IMR-90 (cell line): ENCODE measurements at regions not wholly inside any gene's neighbourhood (a gene's known extent, or its start where the extent isn't known, plus 50 kb on each side); places are given as distances from the start of the nearest gene placed in this dataset.
A peak's percentile ranks its signal among the peaks of the same experiment; 100 is the strongest.

Experiments
- ATAC-seq: fragments of 200-7000 bp; cut with Tn5 transposase; 2 replicates; pipeline ENCODE4 v1.9.1; 2020; ENCODE audit warnings: low read depth, mild to moderate bottlenecking, moderate library complexity
- BruUV-seq: library from RNA; stranded (reverse); fragments of 400-500 nt; replicated peaks from 2 replicates; lab custom pipeline; 2021; lab: Mats Ljungman, UMichigan
- CTCF ChIA-PET: fragments of 300-600 bp; formaldehyde crosslinking; extraction: SDS; loops from one replicate; lab custom pipeline; 2021; ENCODE audit warnings: antibody characterized with exemption; lab: Yijun Ruan, JAX
- POLR2A ChIA-PET: fragments of 300-600 bp; sonication (Branson Sonifier 250); formaldehyde crosslinking; loops from one replicate; lab custom pipeline; 2022; ENCODE audit warnings: antibody characterized with exemption; ENCODE audit not compliant: unreplicated experiment; lab: Charles Lee
- DNase-seq: peaks from one replicate; pipeline ENCODE4 v3.0.0; 2013
- H2AFZ ChIP-seq: replicated peaks from 2 replicates; pipeline ENCODE3; 2013; ENCODE audit warnings: low read length, mild to moderate bottlenecking; ENCODE audit not compliant: poor library complexity
- H2AK5ac ChIP-seq: 2 replicates; pipeline ENCODE4 v1.6.1; 2013; ENCODE audit warnings: low read depth, low read length, inconsistent platforms
- H2AK9ac ChIP-seq: replicated peaks from 2 replicates; pipeline ENCODE3; 2013; ENCODE audit warnings: mild to moderate bottlenecking, low read depth, low read length, moderate library complexity; ENCODE audit not compliant: poor library complexity
- H2BK120ac ChIP-seq: 2 replicates; pipeline ENCODE4 v1.6.1; 2013; ENCODE audit warnings: low read depth, low read length, inconsistent platforms
- H2BK15ac ChIP-seq: 3 replicates; pipeline ENCODE4 v1.6.1; 2013; ENCODE audit warnings: low read depth, low read length, inconsistent platforms
- H2BK20ac ChIP-seq: 2 replicates; pipeline ENCODE4 v1.6.1; 2013; ENCODE audit warnings: low read depth, mild to moderate bottlenecking, inconsistent platforms, low read length, moderate library complexity
- H2BK5ac ChIP-seq: 2 replicates; pipeline ENCODE4 v1.6.1; 2013; ENCODE audit warnings: mild to moderate bottlenecking, low read depth, low read length, inconsistent platforms; ENCODE audit not compliant: poor library complexity, severe bottlenecking
- H3K14ac ChIP-seq: replicated peaks from 2 replicates; pipeline ENCODE4 v1.6.1; 2013; ENCODE audit warnings: low read depth, low read length, inconsistent platforms
- H3K18ac ChIP-seq: 2 replicates; pipeline ENCODE4 v1.6.1; 2013; ENCODE audit warnings: low read depth, low read length, control low read depth
- H3K23ac ChIP-seq: 2 replicates; pipeline ENCODE4 v1.6.1; 2013; ENCODE audit warnings: low read depth, low read length, inconsistent platforms
- H3K27ac ChIP-seq: 2 replicates; pipeline ENCODE4 v1.5.1; 2013; ENCODE audit warnings: mild to moderate bottlenecking, control low read depth, low read length; ENCODE audit not compliant: insufficient read depth
- H3K27me3 ChIP-seq: 2 replicates; pipeline ENCODE4 v1.6.1; 2013; ENCODE audit warnings: low read length; ENCODE audit not compliant: control insufficient read depth, insufficient read depth
- H3K36me3 ChIP-seq: 2 replicates; pipeline ENCODE4 v1.6.1; 2013; ENCODE audit warnings: low read length, mixed read lengths; ENCODE audit not compliant: control insufficient read depth, insufficient read depth
- H3K4ac ChIP-seq: 2 replicates; pipeline ENCODE4 v1.6.1; 2013; ENCODE audit warnings: low read depth, low read length, inconsistent platforms
- H3K4me1 ChIP-seq: 2 replicates; pipeline ENCODE4 v1.6.1; 2013; ENCODE audit warnings: low read length, mixed read lengths; ENCODE audit not compliant: control insufficient read depth, insufficient read depth
- H3K4me2 ChIP-seq: 2 replicates; pipeline ENCODE4 v1.6.1; 2013; ENCODE audit warnings: low read depth, mild to moderate bottlenecking, control low read depth, low read length, moderate library complexity
- H3K4me3 ChIP-seq: 2 replicates; pipeline ENCODE4 v1.5.1; 2013; ENCODE audit warnings: low read depth, mild to moderate bottlenecking, control low read depth, low read length, moderate library complexity; ENCODE audit not compliant: insufficient read depth
- H3K56ac ChIP-seq: 2 replicates; pipeline ENCODE4 v1.6.1; 2013; ENCODE audit warnings: low read length, inconsistent platforms; ENCODE audit not compliant: insufficient read depth; ENCODE audit errors: extremely low read depth
- H3K79me1 ChIP-seq, 2 experiments: 2 replicates each; pipeline ENCODE4 v1.6.1; 2013; ENCODE audit warnings: low read length in 2 of 2, inconsistent platforms in 1 of 2, low read depth in 1 of 2
- H3K9ac ChIP-seq: 2 replicates; pipeline ENCODE4 v1.6.1; 2013; ENCODE audit warnings: low read depth, low read length, control low read depth
- H3K9me1 ChIP-seq: 2 replicates; pipeline ENCODE4 v1.6.1; 2013; ENCODE audit warnings: low read length, inconsistent platforms; ENCODE audit not compliant: insufficient read depth
- H3K9me3 ChIP-seq: 2 replicates; pipeline ENCODE4 v1.6.1; 2013; ENCODE audit warnings: low read length; ENCODE audit not compliant: control insufficient read depth, insufficient read depth
- H4K20me1 ChIP-seq: 2 replicates; pipeline ENCODE4 v1.6.1; 2013; ENCODE audit warnings: low read length, inconsistent platforms; ENCODE audit not compliant: insufficient read depth
- H4K5ac ChIP-seq: 2 replicates; pipeline ENCODE4 v1.6.1; 2013; ENCODE audit warnings: mild to moderate bottlenecking, low read depth, low read length, control low read depth
- H4K8ac ChIP-seq, 2 experiments: 2 replicates each; pipeline ENCODE4 v1.6.1; 2013; ENCODE audit warnings: low read depth in 2 of 2, low read length in 2 of 2, control low read depth in 1 of 2, inconsistent platforms in 1 of 2
- H4K91ac ChIP-seq: 2 replicates; pipeline ENCODE4 v1.6.1; 2013; ENCODE audit warnings: low read depth, low read length, inconsistent platforms; ENCODE audit not compliant: insufficient read depth
- BHLHE40 ChIP-seq: fragments of 150-350 bp; IDR thresholded peaks from 2 replicates; pipeline ENCODE4 v1.6.1; 2016; ENCODE audit warnings: mild to moderate bottlenecking, low read depth, low read length
- CEBPB ChIP-seq: IDR thresholded peaks from 2 replicates; pipeline ENCODE4 v1.6.1; 2012; ENCODE audit warnings: low read depth, low read length, improper control_type of control experiment
- CHD1 ChIP-seq: IDR thresholded peaks from 2 replicates; pipeline ENCODE4 v1.6.1; 2012; ENCODE audit warnings: low read depth, low read length, improper control_type of control experiment
- FOS ChIP-seq: fragments of 150-350 bp; IDR thresholded peaks from 2 replicates; pipeline ENCODE4 v1.6.1; 2016; ENCODE audit warnings: low read depth, low read length
- MAFK ChIP-seq: IDR thresholded peaks from 2 replicates; pipeline ENCODE4 v1.6.1; 2012; ENCODE audit warnings: low read depth, low read length, improper control_type of control experiment
- MAZ ChIP-seq: IDR thresholded peaks from 2 replicates; pipeline ENCODE4 v1.6.1; 2012; ENCODE audit warnings: low read depth, mild to moderate bottlenecking, low read length, improper control_type of control experiment, moderate library complexity, borderline replicate concordance
- MXI1 ChIP-seq: IDR thresholded peaks from 2 replicates; pipeline ENCODE4 v1.6.1; 2012; ENCODE audit warnings: low read depth, mild to moderate bottlenecking, low read length, moderate library complexity, borderline replicate concordance
- NFE2L2 ChIP-seq: fragments of 150-350 bp; IDR thresholded peaks from 2 replicates; pipeline ENCODE4 v1.6.1; 2016; ENCODE audit warnings: low read depth, mild to moderate bottlenecking, low read length
- POLR2A ChIP-seq: IDR thresholded peaks from 2 replicates; pipeline ENCODE4 v1.6.1; 2012; ENCODE audit warnings: mild to moderate bottlenecking, low read depth, low read length
- RAD21 ChIP-seq: IDR thresholded peaks from 2 replicates; pipeline ENCODE4 v1.6.1; 2012; ENCODE audit warnings: low read length, improper control_type of control experiment
- RCOR1 ChIP-seq: IDR thresholded peaks from 2 replicates; pipeline ENCODE4 v1.6.1; 2012; ENCODE audit warnings: mild to moderate bottlenecking, low read length, improper control_type of control experiment; ENCODE audit not compliant: insufficient replicate concordance
- RFX5 ChIP-seq: IDR thresholded peaks from 2 replicates; pipeline ENCODE4 v1.8.0; 2012; ENCODE audit warnings: low read depth, mild to moderate bottlenecking, low read length, moderate library complexity
- SMC3 ChIP-seq: fragments of 150-350 bp; IDR thresholded peaks from 2 replicates; pipeline ENCODE4 v1.6.1; 2016; ENCODE audit warnings: low read depth, mild to moderate bottlenecking, antibody characterized with exemption, low read length, moderate library complexity
- WGBS, 2 experiments: methylation state at CpG; one replicate each; pipeline versions ENCODE4 v1.1.5 to v1.1.7; 2013; ENCODE audit warnings: missing lambda C conversion rate in 2 of 2; ENCODE audit not compliant: insufficient read length in 1 of 2; ENCODE audit errors: extremely low coverage in 2 of 2; 5-methylcytosine and 5-hydroxymethylcytosine counted together
- dilution Hi-C: fragments of 300-500 bp; cut with HindIII; formaldehyde crosslinking; loops from one replicate; pipeline ENCODE4 v1.14.3; 2018; ENCODE audit warnings: low sequenced_read_pairs; ENCODE audit not compliant: unreplicated experiment
- in situ Hi-C: fragments of 300-500 bp; cut with MboI; formaldehyde crosslinking; loops from 3 replicates; pipeline ENCODE4 v1.14.3; 2019; ENCODE audit warnings: low sequenced_read_pairs, inconsistent platforms, mixed read lengths
- intact Hi-C: fragments of 100-400 bp; cut with micrococcal nuclease; formaldehyde crosslinking; loops from 2 replicates; pipeline ENCODE4 v1.10.0; 2022
- TF ChIP-seq, protein P1 (sequence below): fragments of 150-350 bp; IDR thresholded peaks from 2 replicates; pipeline ENCODE4 v1.6.1; 2016; ENCODE audit warnings: low read depth, mild to moderate bottlenecking, low read length, moderate library complexity, borderline replicate concordance
- TF ChIP-seq, protein P2 (sequence below): conservative IDR thresholded peaks from 2 replicates; pipeline ENCODE4 v1.5.1; 2012; ENCODE audit warnings: mild to moderate bottlenecking, low read depth, low read length, improper control_type of control experiment
- TF ChIP-seq, protein P3 (sequence below): fragments of 150-350 bp; IDR thresholded peaks from 2 replicates; pipeline ENCODE4 v1.6.1; 2017; ENCODE audit warnings: mild to moderate bottlenecking, antibody characterized with exemption, low read length, low read depth

DNA sequence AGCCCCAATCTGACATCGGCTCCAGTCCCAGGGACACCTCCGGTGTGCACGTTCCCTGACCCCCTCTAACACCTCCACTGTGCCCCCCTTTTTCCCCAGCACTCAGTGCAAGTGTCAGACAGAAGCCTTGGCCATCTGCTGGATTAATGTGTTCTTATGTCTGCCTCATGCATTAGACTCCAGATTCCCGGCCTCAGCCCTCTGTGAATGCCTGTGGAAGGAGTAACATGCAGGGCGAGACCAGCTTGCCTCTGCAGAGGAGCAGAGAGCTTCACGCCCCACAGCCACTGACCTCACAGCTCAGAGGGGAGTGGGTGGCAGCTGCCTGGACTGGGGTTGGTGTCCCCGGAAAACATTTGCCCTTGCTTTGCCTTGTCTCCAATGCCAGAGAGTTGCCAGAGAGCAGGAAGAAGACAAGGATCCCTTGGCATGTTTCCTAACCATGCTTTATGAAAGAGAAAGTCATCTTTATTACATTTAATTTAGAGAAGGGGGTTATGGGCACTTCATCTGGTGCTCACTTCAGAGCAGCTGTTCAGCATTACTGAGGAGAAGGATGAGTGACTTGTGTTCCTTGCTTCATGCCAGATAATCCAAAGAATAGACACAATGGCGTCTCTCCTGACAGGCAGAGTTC is 91.6 kb upstream of the CXCL12 start:
- Histone ChIP-seq H4K8ac (no peak overlapping the region), H3K79me1 (no peaks in the 10 kb centered on the region), H3K18ac (no peak overlapping the region), H3K27ac (no peak overlapping the region), H3K4me2 (no peak overlapping the region), H2AK5ac (no peak overlapping the region), H3K4me3 (no peak overlapping the region), H4K20me1 (no peaks in the 10 kb centered on the region), H3K23ac (no peak overlapping the region), H3K9ac (no peak overlapping the region), H3K14ac (no peak overlapping the region), H3K36me3 (no peaks in the 10 kb centered on the region), H4K5ac (no peak overlapping the region), H4K91ac (no peak overlapping the region), H3K56ac (no peak overlapping the region), H2BK5ac (no peak overlapping the region), H2BK120ac (no peak overlapping the region), H2AFZ (peak overlapping the region; percentile 60), H3K27me3 (peaks cover 2% of the 10 kb centered on the region), H3K4me1 (no peaks in the 10 kb centered on the region), H2BK20ac (no peak overlapping the region), H3K4ac (no peak overlapping the region), H2AK9ac (no peak overlapping the region), H3K9me3 (no peaks in the 10 kb centered on the region), H3K9me1 (no peaks in the 10 kb centered on the region), H2BK15ac (no peak overlapping the region)
- no TSS peak for BruUV-seq
- intact Hi-C loops (no loop called here), dilution Hi-C loops (no loop called here), in situ Hi-C loops (no loop called here)
- CTCF ChIA-PET: no interaction called here
- no CpG with 5 or more reads among the region's 8 CpGs for WGBS, 2 experiments
- no peak for DNase-seq
- no peak for ATAC-seq
- POLR2A ChIA-PET: no interaction called here
- TF ChIP-seq MXI1 (no peak), BHLHE40 (no peak), MAZ (no peak), CHD1 (no peak), MAFK (no peak), CEBPB (no peak), RAD21 (no peak), POLR2A (no peak), RCOR1 (no peak), FOS (no peak), SMC3 (no peak), NFE2L2 (no peak), RFX5 (no peak)
- TF ChIP-seq, protein P1, sequence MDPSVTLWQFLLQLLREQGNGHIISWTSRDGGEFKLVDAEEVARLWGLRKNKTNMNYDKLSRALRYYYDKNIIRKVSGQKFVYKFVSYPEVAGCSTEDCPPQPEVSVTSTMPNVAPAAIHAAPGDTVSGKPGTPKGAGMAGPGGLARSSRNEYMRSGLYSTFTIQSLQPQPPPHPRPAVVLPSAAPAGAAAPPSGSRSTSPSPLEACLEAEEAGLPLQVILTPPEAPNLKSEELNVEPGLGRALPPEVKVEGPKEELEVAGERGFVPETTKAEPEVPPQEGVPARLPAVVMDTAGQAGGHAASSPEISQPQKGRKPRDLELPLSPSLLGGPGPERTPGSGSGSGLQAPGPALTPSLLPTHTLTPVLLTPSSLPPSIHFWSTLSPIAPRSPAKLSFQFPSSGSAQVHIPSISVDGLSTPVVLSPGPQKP: no peak
- TF ChIP-seq, protein P2, sequence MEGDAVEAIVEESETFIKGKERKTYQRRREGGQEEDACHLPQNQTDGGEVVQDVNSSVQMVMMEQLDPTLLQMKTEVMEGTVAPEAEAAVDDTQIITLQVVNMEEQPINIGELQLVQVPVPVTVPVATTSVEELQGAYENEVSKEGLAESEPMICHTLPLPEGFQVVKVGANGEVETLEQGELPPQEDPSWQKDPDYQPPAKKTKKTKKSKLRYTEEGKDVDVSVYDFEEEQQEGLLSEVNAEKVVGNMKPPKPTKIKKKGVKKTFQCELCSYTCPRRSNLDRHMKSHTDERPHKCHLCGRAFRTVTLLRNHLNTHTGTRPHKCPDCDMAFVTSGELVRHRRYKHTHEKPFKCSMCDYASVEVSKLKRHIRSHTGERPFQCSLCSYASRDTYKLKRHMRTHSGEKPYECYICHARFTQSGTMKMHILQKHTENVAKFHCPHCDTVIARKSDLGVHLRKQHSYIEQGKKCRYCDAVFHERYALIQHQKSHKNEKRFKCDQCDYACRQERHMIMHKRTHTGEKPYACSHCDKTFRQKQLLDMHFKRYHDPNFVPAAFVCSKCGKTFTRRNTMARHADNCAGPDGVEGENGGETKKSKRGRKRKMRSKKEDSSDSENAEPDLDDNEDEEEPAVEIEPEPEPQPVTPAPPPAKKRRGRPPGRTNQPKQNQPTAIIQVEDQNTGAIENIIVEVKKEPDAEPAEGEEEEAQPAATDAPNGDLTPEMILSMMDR: no peak
- TF ChIP-seq, protein P3, sequence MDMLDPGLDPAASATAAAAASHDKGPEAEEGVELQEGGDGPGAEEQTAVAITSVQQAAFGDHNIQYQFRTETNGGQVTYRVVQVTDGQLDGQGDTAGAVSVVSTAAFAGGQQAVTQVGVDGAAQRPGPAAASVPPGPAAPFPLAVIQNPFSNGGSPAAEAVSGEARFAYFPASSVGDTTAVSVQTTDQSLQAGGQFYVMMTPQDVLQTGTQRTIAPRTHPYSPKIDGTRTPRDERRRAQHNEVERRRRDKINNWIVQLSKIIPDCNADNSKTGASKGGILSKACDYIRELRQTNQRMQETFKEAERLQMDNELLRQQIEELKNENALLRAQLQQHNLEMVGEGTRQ: no peak
